Gastrocnemius medialis (tissue), 4 donors: ENCODE measurements at regions not wholly inside any gene's neighbourhood (a gene's known extent, or its start where the extent isn't known, plus 50 kb on each side); places are given as distances from the start of the nearest gene placed in this dataset.

Experiments used
- ATAC-seq, 2 donors: fragments of 150-250 bp; one replicate each; pipeline ENCODE4 v1.9.1; 2016
- DNase-seq, 2 donors: peaks; one replicate each; pipeline ENCODE4 v3.0.0-alpha.2; 2019
- H3K27ac ChIP-seq, 4 donors: fragments of 200-600 bp; sonication (generic); 1 replicate in 1 of 4; 2 replicates in 3 of 4; pipeline ENCODE4 v1.5.1; 2016 to 2018; ENCODE audit warnings: mild to moderate bottlenecking in 2 of 4, moderate library complexity in 1 of 4
- H3K27me3 ChIP-seq, 3 donors: fragments of 200-600 bp; sonication (generic) in 2 of 3; 1 replicate in 1 of 3; 2 replicates in 2 of 3; pipeline versions ENCODE4 v1.5.1 to v1.6.0; 2016 to 2019; ENCODE audit warnings: mild to moderate bottlenecking in 1 of 3, moderate library complexity in 1 of 3
- H3K36me3 ChIP-seq, 2 donors: fragments of 200-600 bp; sonication (generic) in 1 of 2; one replicate each; pipeline ENCODE4 v1.5.1; 2017 to 2018
- H3K4me1 ChIP-seq, 2 donors: fragments of 200-600 bp; sonication (generic) in 1 of 2; one replicate each; pipeline ENCODE4 v1.5.1; 2016 to 2017; ENCODE audit warnings: mild to moderate bottlenecking in 2 of 2
- H3K4me3 ChIP-seq, 4 donors: fragments of 200-600 bp; sonication (generic) in 3 of 4; 1 replicate in 1 of 4; 2 replicates in 3 of 4; pipeline ENCODE4 v1.5.1; 2016 to 2019; ENCODE audit warnings: mild to moderate bottlenecking in 2 of 4
- H3K9me3 ChIP-seq, 3 donors: fragments of 200-600 bp; sonication (generic) in 2 of 3; 1 replicate in 1 of 3; 2 replicates in 2 of 3; pipeline ENCODE4 v1.5.1; 2016 to 2019
- POLR2A ChIP-seq, 2 donors: fragments of 450-650 bp; IDR thresholded peaks; one replicate each; pipeline ENCODE4 v1.6.1; 2017; ENCODE audit warnings: antibody characterized with exemption in 2 of 2, mild to moderate bottlenecking in 2 of 2, moderate library complexity in 2 of 2
- in situ Hi-C, 4 donors: fragments of 200-750 bp; cut with MboI; loops; one replicate each; pipeline versions ENCODE4 v1.15.0 to v1.8.0; 2017; ENCODE audit warnings: low sequenced_read_pairs in 4 of 4
- intact Hi-C: fragments of 100-400 bp; cut with DNase I; formaldehyde crosslinking; loops from one replicate; pipeline ENCODE4 v1.15.1; 2023; ENCODE audit warnings: low total_unique reads
- TF ChIP-seq, protein P1 (sequence below), 5 experiments: fragments of 450-650 bp in 3 of 5; fragments of 200-600 bp in 2 of 5; sonication (generic) in 2 of 5; IDR thresholded peaks in 4 of 5; conservative IDR thresholded peaks in 1 of 5; 1 replicate in 4 of 5; 2 replicates in 1 of 5; pipeline ENCODE4 v1.5.1; 2016 to 2019; ENCODE audit warnings: antibody characterized with exemption in 5 of 5, mild to moderate bottlenecking in 3 of 5, moderate library complexity in 3 of 5

- Histone ChIP-seq H3K27me3 (no peaks in the 10 kb centered on the region), H3K4me3 (no peak overlapping the region), H3K27ac (no peak overlapping the region), H3K4me1 (no peaks in the 10 kb centered on the region), H3K36me3 (no peaks in the 10 kb centered on the region), H3K9me3 (no peaks in the 10 kb centered on the region)
- intact Hi-C loops (no loop called here), in situ Hi-C loops (no loop called here)
- ATAC-seq (no peak), DNase-seq (no peak)
- no peak for TF ChIP-seq POLR2A (IDR thresholded peaks at IDR 0.05)
- TF ChIP-seq, protein P1, sequence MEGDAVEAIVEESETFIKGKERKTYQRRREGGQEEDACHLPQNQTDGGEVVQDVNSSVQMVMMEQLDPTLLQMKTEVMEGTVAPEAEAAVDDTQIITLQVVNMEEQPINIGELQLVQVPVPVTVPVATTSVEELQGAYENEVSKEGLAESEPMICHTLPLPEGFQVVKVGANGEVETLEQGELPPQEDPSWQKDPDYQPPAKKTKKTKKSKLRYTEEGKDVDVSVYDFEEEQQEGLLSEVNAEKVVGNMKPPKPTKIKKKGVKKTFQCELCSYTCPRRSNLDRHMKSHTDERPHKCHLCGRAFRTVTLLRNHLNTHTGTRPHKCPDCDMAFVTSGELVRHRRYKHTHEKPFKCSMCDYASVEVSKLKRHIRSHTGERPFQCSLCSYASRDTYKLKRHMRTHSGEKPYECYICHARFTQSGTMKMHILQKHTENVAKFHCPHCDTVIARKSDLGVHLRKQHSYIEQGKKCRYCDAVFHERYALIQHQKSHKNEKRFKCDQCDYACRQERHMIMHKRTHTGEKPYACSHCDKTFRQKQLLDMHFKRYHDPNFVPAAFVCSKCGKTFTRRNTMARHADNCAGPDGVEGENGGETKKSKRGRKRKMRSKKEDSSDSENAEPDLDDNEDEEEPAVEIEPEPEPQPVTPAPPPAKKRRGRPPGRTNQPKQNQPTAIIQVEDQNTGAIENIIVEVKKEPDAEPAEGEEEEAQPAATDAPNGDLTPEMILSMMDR (IDR thresholded peaks at IDR 0.05 in 4 of 5, conservative IDR thresholded peaks at IDR 0.05 in 1 of 5) = no peak
These were observed 531.9 kb downstream of the SQOR start for GRCh38 chr15:46166750-46167149.

DNA sequence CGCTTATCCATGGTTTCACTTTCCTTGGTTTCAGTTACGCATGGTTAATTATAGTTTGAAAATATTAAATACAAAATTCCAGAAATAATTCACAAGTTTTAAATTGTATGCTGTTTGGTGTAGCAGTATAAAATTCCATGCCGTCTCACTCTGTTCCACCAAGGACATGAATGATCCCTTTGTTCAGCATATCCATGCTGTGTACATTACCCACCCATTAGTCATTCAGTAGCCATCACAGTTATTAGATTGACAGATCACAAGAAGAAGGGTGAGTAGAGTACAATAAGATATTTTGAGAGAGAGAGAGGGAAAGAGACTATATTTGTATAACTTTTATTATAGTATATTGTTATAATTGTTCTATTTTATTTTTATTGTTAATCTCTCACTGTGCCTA, 535.5 kb downstream of the SQOR start:
- intact Hi-C loops = no loop called here
- H3K4me1 ChIP-seq = no peaks in the 10 kb centered on the region

GRCh38 chr15:46174122-46174521, 539.3 kb downstream of the SQOR start:
- H3K4me1 ChIP-seq = no peaks in the 10 kb centered on the region
- ATAC-seq (no peak), DNase-seq (no peak)
- intact Hi-C loops (no loop called here), in situ Hi-C loops (no loop called here)
- no peaks in the 10 kb centered on the region for H3K36me3 ChIP-seq
- no peak overlapping the region for H3K27ac ChIP-seq
- H3K9me3 ChIP-seq = no peaks in the 10 kb centered on the region
- H3K4me3 ChIP-seq = no peak overlapping the region
- TF ChIP-seq, protein P1 (IDR thresholded peaks at IDR 0.05 in 4 of 5, conservative IDR thresholded peaks at IDR 0.05 in 1 of 5) = no peak
- TF ChIP-seq POLR2A (IDR thresholded peaks at IDR 0.05) = no peak
- no peaks in the 10 kb centered on the region for H3K27me3 ChIP-seq

More for the DNA sequence above, 535.5 kb downstream of the SQOR start:
- DNase-seq (no peak), ATAC-seq (no peak)
- H3K27me3 ChIP-seq = no peaks in the 10 kb centered on the region
- no peak overlapping the region for H3K27ac ChIP-seq
- H3K4me3 ChIP-seq = no peak overlapping the region
- no peaks in the 10 kb centered on the region for H3K9me3 ChIP-seq
- TF ChIP-seq POLR2A (IDR thresholded peaks at IDR 0.05) = no peak
- TF ChIP-seq, protein P1 (IDR thresholded peaks at IDR 0.05 in 4 of 5, conservative IDR thresholded peaks at IDR 0.05 in 1 of 5) = no peak
- in situ Hi-C loops = no loop called here
- no peaks in the 10 kb centered on the region for H3K36me3 ChIP-seq

GRCh38 chr15:46177219-46177618, 542.4 kb downstream of the SQOR start:
- H3K36me3 ChIP-seq = no peaks in the 10 kb centered on the region
- no peak overlapping the region for H3K4me3 ChIP-seq
- DNase-seq = no peak
- intact Hi-C loops (no loop called here), in situ Hi-C loops (no loop called here)
- ATAC-seq = no peak
- no peaks in the 10 kb centered on the region for H3K9me3 ChIP-seq
- no peak overlapping the region for H3K27ac ChIP-seq
- no peaks in the 10 kb centered on the region for H3K4me1 ChIP-seq
- no peaks in the 10 kb centered on the region for H3K27me3 ChIP-seq
- TF ChIP-seq, protein P1 (IDR thresholded peaks at IDR 0.05 in 4 of 5, conservative IDR thresholded peaks at IDR 0.05 in 1 of 5) = no peak
- no peak for TF ChIP-seq POLR2A (IDR thresholded peaks at IDR 0.05)

DNA sequence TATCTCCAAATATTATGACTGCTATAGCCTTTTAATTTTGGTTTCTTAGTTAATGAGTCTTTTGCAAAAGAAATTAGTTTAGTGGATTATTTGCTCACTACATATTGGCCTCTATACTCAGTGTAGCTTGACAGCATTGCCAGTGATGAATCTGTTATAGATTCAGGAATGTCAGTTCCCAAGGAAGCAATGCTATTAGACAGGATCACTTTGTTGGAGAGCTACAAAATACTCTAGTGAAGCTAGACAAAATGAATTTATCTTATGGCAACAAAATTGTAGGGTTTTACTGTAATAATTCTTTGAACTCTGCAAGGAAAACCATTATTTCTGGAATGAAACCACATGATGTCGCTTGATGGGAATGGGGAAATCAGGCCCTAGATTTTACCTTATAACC, 543.3 kb downstream of the SQOR start:
- DNase-seq (no peak), ATAC-seq (no peak)
- Histone ChIP-seq H3K4me3 (no peak overlapping the region), H3K4me1 (no peaks in the 10 kb centered on the region), H3K36me3 (no peaks in the 10 kb centered on the region), H3K9me3 (no peaks in the 10 kb centered on the region), H3K27me3 (no peaks in the 10 kb centered on the region), H3K27ac (no peak overlapping the region)
- intact Hi-C loops = no loop called here
- in situ Hi-C loops = no loop called here
- TF ChIP-seq, protein P1 (IDR thresholded peaks at IDR 0.05 in 4 of 5, conservative IDR thresholded peaks at IDR 0.05 in 1 of 5) = no peak
- no peak for TF ChIP-seq POLR2A (IDR thresholded peaks at IDR 0.05)
